Lower leg skin (tissue), 3 donors: ENCODE measurements at regions not wholly inside any gene's neighbourhood (a gene's known extent, or its start where the extent isn't known, plus 50 kb on each side); places are given as distances from the start of the nearest gene placed in this dataset.

ENCODE experiments used
- CTCF ChIP-seq, 3 donors: fragments of 450-650 bp; IDR thresholded peaks; one replicate each; pipeline ENCODE4 v1.5.1; 2016; ENCODE audit warnings: antibody characterized with exemption in 3 of 3, mild to moderate bottlenecking in 3 of 3, moderate library complexity in 2 of 3
- POLR2A ChIP-seq, 2 donors: fragments of 450-650 bp; IDR thresholded peaks; one replicate each; pipeline ENCODE4 v1.6.1; 2016 to 2017; ENCODE audit warnings: antibody characterized with exemption in 2 of 2, mild to moderate bottlenecking in 1 of 2, moderate library complexity in 1 of 2

- TF ChIP-seq POLR2A (IDR thresholded peaks at IDR 0.05) = no peak
- no peak for TF ChIP-seq CTCF (IDR thresholded peaks at IDR 0.05)
These were observed 659.9 kb downstream of the KCNT2 start for GRCh38 chr1:195948123-195948895.
